ENCODE measurements at regions not wholly inside any gene's neighbourhood (a gene's known extent, or its start where the extent isn't known, plus 50 kb on each side); places are given as distances from the start of the nearest gene placed in this dataset.
A peak's percentile ranks its signal among the peaks of the same experiment; 100 is the strongest.

DNA sequence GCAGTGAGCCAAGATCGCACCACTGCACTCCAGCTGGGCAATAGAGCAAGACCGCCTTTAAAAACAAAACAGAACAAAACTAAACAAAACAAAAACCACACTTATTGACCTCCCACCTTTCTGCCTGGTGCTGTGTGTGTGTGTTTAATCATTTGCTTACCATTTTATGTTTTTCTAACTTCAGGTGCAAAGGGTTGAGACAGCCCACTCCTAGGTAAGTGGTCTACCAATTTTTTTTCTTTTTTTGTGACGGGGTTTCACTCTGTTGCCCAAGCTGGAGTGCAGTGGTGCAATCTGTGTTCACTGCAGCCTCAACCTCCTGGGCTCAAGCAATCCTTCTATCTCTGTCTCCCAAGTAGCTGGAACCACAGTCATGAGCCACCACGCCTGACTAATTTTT, 65.8 kb downstream of the SALL1 start:
- Mint-ChIP-seq H3K4me3 (no peak overlapping the region), H3K4me1 (no peaks in the 10 kb centered on the region), H3K27ac (no peak overlapping the region), H3K27me3 (no peaks in the 10 kb centered on the region), H3K36me3 (ENCODE audit: low read depth) (no peaks in the 10 kb centered on the region), H3K9me3 (peaks cover 2% of the 10 kb centered on the region)
- ChIA-PET CTCF (no interaction called here), POLR2A (no interaction called here)
- no peak for DNase-seq

DNA sequence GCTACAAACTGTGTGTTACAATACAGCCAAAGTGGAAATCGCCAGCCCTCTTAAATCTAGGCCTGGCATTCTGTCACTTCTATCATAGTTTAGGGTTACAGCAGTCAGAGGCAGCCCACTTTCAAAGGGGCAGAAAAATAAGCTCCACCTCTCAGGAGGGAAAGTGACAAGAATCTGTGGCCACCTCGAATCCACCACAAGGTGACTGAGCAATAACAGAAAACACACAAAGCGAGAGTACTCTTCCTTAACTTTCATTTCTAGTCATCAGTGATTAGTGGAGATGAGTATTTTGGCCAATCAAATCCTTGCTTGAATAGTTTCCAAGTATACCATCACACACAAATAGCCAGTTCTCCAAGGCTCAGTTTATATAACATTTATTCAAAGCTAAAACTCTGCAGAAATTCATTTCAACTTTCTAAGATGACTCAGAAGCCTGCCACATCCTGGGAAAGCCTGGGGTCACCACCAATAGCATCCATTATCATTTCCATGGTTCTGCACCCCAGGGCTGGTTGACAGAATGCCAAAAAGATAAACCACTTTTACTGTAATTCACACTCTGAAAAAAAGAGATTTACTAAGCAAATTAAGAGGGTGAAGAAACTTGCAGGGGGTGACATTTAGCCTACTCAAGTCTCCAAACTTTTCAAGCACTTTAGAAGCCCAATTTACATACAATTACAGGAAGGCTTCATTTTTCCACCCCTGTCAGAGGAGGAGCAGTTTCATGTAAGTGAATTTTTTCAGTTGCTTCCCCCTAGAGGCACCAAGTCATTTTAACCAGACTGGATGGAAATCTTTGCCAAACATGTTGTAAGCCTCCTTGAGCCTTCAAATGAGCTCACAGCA, 66.8 kb downstream of the SALL1 start:
- no peak overlapping the region for H3K27ac Mint-ChIP-seq
- H3K27me3 Mint-ChIP-seq = no peaks in the 10 kb centered on the region
- H3K4me3 Mint-ChIP-seq = no peak overlapping the region
- H3K36me3 Mint-ChIP-seq (ENCODE audit: low read depth) = no peaks in the 10 kb centered on the region
- POLR2A ChIA-PET = no interaction called here
- CTCF ChIA-PET = no interaction called here
- DNase-seq = no peak
- H3K9me3 Mint-ChIP-seq = peaks cover 2% of the 10 kb centered on the region
- no peaks in the 10 kb centered on the region for H3K4me1 Mint-ChIP-seq

GRCh38 chr16:51072591-51072990, 78.5 kb downstream of the SALL1 start:
- Mint-ChIP-seq H3K9me3 (no peaks in the 10 kb centered on the region), H3K4me3 (no peak overlapping the region), H3K27me3 (no peaks in the 10 kb centered on the region), H3K27ac (no peak overlapping the region), H3K4me1 (no peaks in the 10 kb centered on the region), H3K36me3 (ENCODE audit: low read depth) (no peaks in the 10 kb centered on the region)
- CTCF ChIA-PET = no interaction called here
- POLR2A ChIA-PET = no interaction called here
- DNase-seq = no peak

GRCh38 chr16:51071326-51071725, 79.7 kb downstream of the SALL1 start:
- Mint-ChIP-seq H3K9me3 (no peaks in the 10 kb centered on the region), H3K27ac (no peak overlapping the region), H3K27me3 (no peaks in the 10 kb centered on the region), H3K4me3 (no peak overlapping the region), H3K4me1 (no peaks in the 10 kb centered on the region), H3K36me3 (ENCODE audit: low read depth) (no peaks in the 10 kb centered on the region)
- ChIA-PET CTCF (no interaction called here), POLR2A (no interaction called here)
- DNase-seq = no peak

DNA sequence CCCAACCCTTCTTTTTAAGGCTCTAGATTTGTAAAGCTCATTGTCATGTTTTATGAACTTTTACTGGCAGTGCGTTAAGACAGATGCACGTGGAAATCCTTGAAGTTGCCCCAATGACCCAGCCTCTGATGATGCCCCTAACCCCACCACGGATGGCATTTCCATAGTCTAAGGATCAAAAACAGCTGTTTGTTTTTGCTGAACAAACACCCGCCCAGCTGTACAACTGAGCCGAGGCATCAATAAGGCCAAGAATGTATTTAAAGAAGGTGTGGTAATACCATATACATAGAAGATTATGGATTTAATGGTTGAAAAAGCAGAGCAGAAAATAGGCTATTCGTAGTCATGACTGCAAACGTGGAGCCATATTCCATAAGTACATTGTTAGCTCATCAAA, 83.7 kb downstream of the SALL1 start:
- POLR2A ChIA-PET = no interaction called here
- CTCF ChIA-PET = no interaction called here
- Mint-ChIP-seq H3K27me3 (no peaks in the 10 kb centered on the region), H3K4me1 (no peaks in the 10 kb centered on the region), H3K36me3 (ENCODE audit: low read depth) (no peaks in the 10 kb centered on the region), H3K27ac (no peak overlapping the region), H3K9me3 (no peaks in the 10 kb centered on the region), H3K4me3 (no peak overlapping the region)
- no peak for DNase-seq

DNA sequence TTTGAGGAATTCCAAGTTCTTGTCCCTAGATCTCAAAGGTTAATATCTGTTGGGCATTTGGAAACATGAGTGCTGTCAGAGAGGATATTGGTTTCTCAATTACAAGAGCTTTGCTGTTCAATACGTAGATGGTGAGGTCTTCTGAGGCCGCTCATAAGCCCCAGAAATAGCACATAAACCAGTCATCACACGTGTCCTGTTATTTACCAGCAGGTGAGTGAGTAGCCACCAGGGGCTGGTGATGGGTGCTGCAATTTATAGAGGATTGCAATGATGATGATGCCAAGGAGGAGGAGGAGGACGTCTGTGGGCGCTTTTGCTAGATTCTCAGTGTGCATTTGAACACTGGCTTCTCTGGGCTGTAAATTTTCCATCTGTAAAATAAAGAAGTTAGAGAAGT, 89.0 kb downstream of the SALL1 start:
- H3K27me3 Mint-ChIP-seq = peaks cover 10% of the 10 kb centered on the region
- no peaks in the 10 kb centered on the region for H3K36me3 Mint-ChIP-seq (ENCODE audit: low read depth)
- no peaks in the 10 kb centered on the region for H3K4me1 Mint-ChIP-seq
- H3K9me3 Mint-ChIP-seq = no peaks in the 10 kb centered on the region
- no peak overlapping the region for H3K27ac Mint-ChIP-seq
- H3K4me3 Mint-ChIP-seq = no peak overlapping the region
- CTCF ChIA-PET = no interaction called here
- POLR2A ChIA-PET = no interaction called here
- no peak for DNase-seq

- peaks cover 10% of the 10 kb centered on the region for H3K27me3 Mint-ChIP-seq
- H3K4me3 Mint-ChIP-seq = no peak overlapping the region
- no peaks in the 10 kb centered on the region for H3K4me1 Mint-ChIP-seq
- H3K27ac Mint-ChIP-seq = no peak overlapping the region
- CTCF ChIA-PET = no interaction called here
- no peak for DNase-seq
- POLR2A ChIA-PET = no interaction called here
- no peaks in the 10 kb centered on the region for H3K9me3 Mint-ChIP-seq
- no peaks in the 10 kb centered on the region for H3K36me3 Mint-ChIP-seq (ENCODE audit: low read depth)
These were observed 89.7 kb downstream of the SALL1 start for GRCh38 chr16:51061328-51061727.

GRCh38 chr16:51057969-51058337, 93.1 kb downstream of the SALL1 start:
- Mint-ChIP-seq H3K9me3 (no peaks in the 10 kb centered on the region), H3K27me3 (peaks cover 12% of the 10 kb centered on the region), H3K27ac (no peak overlapping the region), H3K36me3 (ENCODE audit: low read depth) (no peaks in the 10 kb centered on the region), H3K4me1 (no peaks in the 10 kb centered on the region), H3K4me3 (no peak overlapping the region)
- CTCF ChIA-PET = no interaction called here
- DNase-seq = no peak
- POLR2A ChIA-PET = no interaction called here

GRCh38 chr16:51057102-51057793, 93.8 kb downstream of the SALL1 start:
- no peaks in the 10 kb centered on the region for H3K9me3 Mint-ChIP-seq
- H3K27me3 Mint-ChIP-seq = peaks cover 12% of the 10 kb centered on the region
- no peak overlapping the region for H3K4me3 Mint-ChIP-seq
- ChIA-PET POLR2A (no interaction called here), CTCF (no interaction called here)
- no peak overlapping the region for H3K27ac Mint-ChIP-seq
- no peak for DNase-seq
- peaks cover 3% of the 10 kb centered on the region for H3K4me1 Mint-ChIP-seq
- H3K36me3 Mint-ChIP-seq (ENCODE audit: low read depth) = no peaks in the 10 kb centered on the region

DNA sequence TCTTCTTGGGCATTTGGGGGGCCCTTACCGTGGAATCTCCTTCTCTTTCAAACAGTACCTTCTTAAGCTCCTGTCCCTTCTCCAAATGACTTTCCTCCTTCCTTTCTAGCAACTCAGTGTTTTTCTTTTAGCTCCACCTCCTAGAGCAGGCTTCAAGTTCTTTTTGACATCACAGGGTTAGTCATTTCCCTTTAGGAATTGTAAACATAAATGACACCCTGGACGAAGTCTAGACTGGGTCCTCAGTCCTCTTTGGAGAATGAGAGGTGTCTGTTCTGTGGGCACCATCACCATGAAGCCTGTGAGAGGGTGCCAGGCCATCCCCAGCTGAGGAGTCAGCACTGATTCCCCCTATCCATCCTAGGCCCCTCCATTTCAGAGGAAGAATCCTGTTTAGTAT, 94.7 kb downstream of the SALL1 start:
- Mint-ChIP-seq H3K27me3 (peaks cover 12% of the 10 kb centered on the region), H3K9me3 (no peaks in the 10 kb centered on the region), H3K4me3 (no peak overlapping the region), H3K36me3 (ENCODE audit: low read depth) (no peaks in the 10 kb centered on the region), H3K27ac (no peak overlapping the region), H3K4me1 (peaks cover 12% of the 10 kb centered on the region)
- ChIA-PET POLR2A (no interaction called here), CTCF (no interaction called here)
- no peak for DNase-seq

DNA sequence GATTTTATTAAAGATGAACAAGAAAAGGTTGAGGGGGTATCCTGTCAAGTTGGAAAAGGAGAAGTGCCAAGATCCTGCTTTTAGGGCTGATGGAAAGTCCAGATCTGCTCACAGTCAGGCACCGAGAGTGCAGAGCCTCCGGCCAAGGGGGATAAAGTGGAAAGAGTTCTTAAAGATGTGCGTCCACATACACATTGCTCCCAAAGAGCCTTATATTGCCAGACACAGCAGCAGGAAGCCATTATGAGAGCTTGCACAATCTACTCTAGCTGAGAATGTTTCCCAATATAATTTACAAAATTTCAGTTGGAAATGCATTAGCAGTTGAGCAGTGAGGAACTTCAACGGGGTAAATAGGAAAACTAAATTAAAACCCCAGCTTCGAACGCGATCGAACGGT, 95.6 kb downstream of the SALL1 start:
- H3K4me3 Mint-ChIP-seq = no peak overlapping the region
- ChIA-PET POLR2A (no interaction called here), CTCF (no interaction called here)
- no peaks in the 10 kb centered on the region for H3K36me3 Mint-ChIP-seq (ENCODE audit: low read depth)
- H3K27ac Mint-ChIP-seq = no peak overlapping the region
- no peaks in the 10 kb centered on the region for H3K9me3 Mint-ChIP-seq
- peaks cover 14% of the 10 kb centered on the region for H3K27me3 Mint-ChIP-seq
- peaks cover 14% of the 10 kb centered on the region for H3K4me1 Mint-ChIP-seq
- DNase-seq = no peak

DNA sequence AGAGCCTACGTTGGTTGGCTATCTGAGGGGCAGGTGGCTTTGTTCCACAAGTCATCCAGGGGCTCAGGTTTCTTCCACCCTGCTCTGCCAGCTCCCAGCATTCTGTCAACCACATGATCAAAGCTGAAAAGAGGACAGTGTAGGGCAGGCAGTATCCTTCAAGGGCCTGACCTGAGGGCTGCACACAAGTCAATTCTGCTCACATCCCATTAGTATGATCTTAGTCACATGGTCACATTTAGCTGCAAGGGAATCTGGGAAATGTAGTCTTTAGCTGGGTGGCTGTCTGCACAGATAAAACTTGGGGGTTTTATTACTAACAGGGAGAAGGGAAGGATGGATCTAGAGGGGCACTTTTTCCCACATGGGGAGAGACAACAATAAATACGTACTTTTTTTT, 97.3 kb downstream of the SALL1 start:
- CTCF ChIA-PET = no interaction called here

DNA sequence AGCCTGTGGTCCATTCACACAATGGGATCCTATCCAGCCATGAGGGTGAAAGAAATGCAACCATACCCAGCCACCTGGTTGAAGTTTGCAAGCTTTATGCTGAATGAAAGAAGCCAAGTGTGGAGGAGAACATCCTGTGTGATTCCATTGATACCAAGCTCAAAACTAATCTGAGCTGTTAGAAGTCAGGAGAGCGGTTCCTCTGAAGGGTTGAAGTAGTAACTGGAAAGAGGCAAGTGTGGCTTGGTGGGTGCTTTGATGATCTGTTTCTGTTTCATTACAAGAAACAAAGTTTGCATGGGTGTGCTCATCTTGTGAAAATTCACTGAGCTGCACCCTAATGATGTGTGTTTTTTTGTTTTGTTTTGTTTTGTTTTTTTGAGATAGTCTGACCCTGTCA, 99.4 kb downstream of the SALL1 start:
- Mint-ChIP-seq H3K9me3 (no peaks in the 10 kb centered on the region), H3K27me3 (peaks cover 7% of the 10 kb centered on the region), H3K4me3 (no peak overlapping the region), H3K27ac (no peak overlapping the region), H3K36me3 (ENCODE audit: low read depth) (no peaks in the 10 kb centered on the region), H3K4me1 (peaks cover 14% of the 10 kb centered on the region)
- CTCF ChIA-PET = interaction anchor here (1.0 kb wide), 1 partner anchor 184 kb away, joined by 3 read pairs; no protein-coding TSS in a partner anchor
- DNase-seq = peak; percentile 27
- POLR2A ChIA-PET = no interaction called here

More for the DNA sequence above, 97.3 kb downstream of the SALL1 start:
- no peak for DNase-seq
- Mint-ChIP-seq H3K4me1 (peaks cover 14% of the 10 kb centered on the region), H3K27me3 (peaks cover 10% of the 10 kb centered on the region), H3K9me3 (no peaks in the 10 kb centered on the region), H3K36me3 (ENCODE audit: low read depth) (no peaks in the 10 kb centered on the region), H3K27ac (no peak overlapping the region), H3K4me3 (no peak overlapping the region)
- POLR2A ChIA-PET = no interaction called here

- Mint-ChIP-seq H3K27ac (no peak overlapping the region), H3K9me3 (no peaks in the 10 kb centered on the region), H3K36me3 (ENCODE audit: low read depth) (no peaks in the 10 kb centered on the region), H3K4me1 (peaks cover 14% of the 10 kb centered on the region), H3K4me3 (no peak overlapping the region), H3K27me3 (peaks cover 7% of the 10 kb centered on the region)
- ChIA-PET CTCF (no interaction called here), POLR2A (no interaction called here)
- no peak for DNase-seq
These were observed 100.7 kb downstream of the SALL1 start for GRCh38 chr16:51050377-51050706.
